ENCODE measurements at regions not wholly inside any gene's neighbourhood (a gene's known extent, or its start where the extent isn't known, plus 50 kb on each side); places are given as distances from the start of the nearest gene placed in this dataset.

- TF ChIP-seq CTCF (IDR thresholded peaks at IDR 0.05) (no peak), POLR2A (IDR thresholded peaks at IDR 0.05) (no peak)
These were observed 581.8 kb downstream of the EFNA5 start for GRCh38 chr5:107088907-107089306.

Measured in right lobe of liver (tissue), 4 donors.